ENCODE measurements at regions not wholly inside any gene's neighbourhood (a gene's known extent, or its start where the extent isn't known, plus 50 kb on each side); places are given as distances from the start of the nearest gene placed in this dataset.

GRCh38 chr14:25351269-25351668 lies 301.3 kb upstream of the STXBP6 start:
- no peak overlapping the region for H3K4me2 ChIP-seq (ENCODE audit: low read length)
- H4K20me1 ChIP-seq (ENCODE audit: insufficient read depth, low read length) = no peaks in the 10 kb centered on the region
- Mint-ChIP-seq H3K27ac (ENCODE audit: unreplicated experiment) (peak overlapping the region; percentile 91), H3K4me1 (ENCODE audit: low read depth, unreplicated experiment) (peaks cover 31% of the 10 kb centered on the region), H3K4me3 (ENCODE audit: unreplicated experiment) (no peak overlapping the region), H3K27me3 (ENCODE audit: low read depth, unreplicated experiment) (no peaks in the 10 kb centered on the region), H3K36me3 (ENCODE audit: low read depth, unreplicated experiment) (no peaks in the 10 kb centered on the region), H3K9me3 (ENCODE audit: unreplicated experiment) (peaks cover 2% of the 10 kb centered on the region)
- H3K79me2 ChIP-seq (ENCODE audit: insufficient read depth, low read length) = no peaks in the 10 kb centered on the region
- H2AFZ ChIP-seq (ENCODE audit: low read depth, low read length) = no peak overlapping the region
- H3K9ac ChIP-seq (ENCODE audit: low read length) = no peak overlapping the region
- no peaks in the 10 kb centered on the region for H3K4me1 ChIP-seq (ENCODE audit: insufficient read depth, low read length)
- H3K4me3 ChIP-seq (ENCODE audit: insufficient read depth, low read depth, low read length) = no peak overlapping the region
- no peak overlapping the region for H3K27ac ChIP-seq (ENCODE audit: low read depth, low read length)
- H3K36me3 ChIP-seq (ENCODE audit: insufficient read depth, low read length) = no peaks in the 10 kb centered on the region
- FAIRE-seq (no peak), DNase-seq (ENCODE audit: low read depth) (no peak)
- no peaks in the 10 kb centered on the region for H3K9me3 ChIP-seq (ENCODE audit: insufficient read depth, low read depth, low read length)
- TF ChIP-seq CTCF (IDR thresholded peaks at IDR 0.05; ENCODE audit: insufficient read depth, low read depth, low read length) = no peak
- TF ChIP-seq EZH2 (IDR thresholded peaks at IDR 0.05; ENCODE audit: insufficient read depth, low read length) = no peak
- no peaks in the 10 kb centered on the region for H3K27me3 ChIP-seq (ENCODE audit: insufficient read depth, low read length)

- Histone ChIP-seq H2AFZ (ENCODE audit: low read depth, low read length) (no peak overlapping the region), H3K4me1 (ENCODE audit: insufficient read depth, low read length) (no peaks in the 10 kb centered on the region), H3K9ac (ENCODE audit: low read length) (no peak overlapping the region), H3K27me3 (ENCODE audit: insufficient read depth, low read length) (no peaks in the 10 kb centered on the region), H3K36me3 (ENCODE audit: insufficient read depth, low read length) (no peaks in the 10 kb centered on the region), H3K27ac (ENCODE audit: low read depth, low read length) (no peak overlapping the region), H3K4me3 (ENCODE audit: insufficient read depth, low read depth, low read length) (no peak overlapping the region), H3K79me2 (ENCODE audit: insufficient read depth, low read length) (no peaks in the 10 kb centered on the region), H3K4me2 (ENCODE audit: low read length) (no peak overlapping the region), H3K9me3 (ENCODE audit: insufficient read depth, low read depth, low read length) (no peaks in the 10 kb centered on the region), H4K20me1 (ENCODE audit: insufficient read depth, low read length) (no peaks in the 10 kb centered on the region)
- Mint-ChIP-seq H3K9me3 (ENCODE audit: unreplicated experiment) (peaks cover 2% of the 10 kb centered on the region), H3K36me3 (ENCODE audit: low read depth, unreplicated experiment) (no peaks in the 10 kb centered on the region), H3K27me3 (ENCODE audit: low read depth, unreplicated experiment) (no peaks in the 10 kb centered on the region), H3K4me3 (ENCODE audit: unreplicated experiment) (no peak overlapping the region), H3K4me1 (ENCODE audit: low read depth, unreplicated experiment) (peaks cover 29% of the 10 kb centered on the region), H3K27ac (ENCODE audit: unreplicated experiment) (peak overlapping the region; percentile 91)
- TF ChIP-seq CTCF (IDR thresholded peaks at IDR 0.05; ENCODE audit: insufficient read depth, low read depth, low read length) (no peak), EZH2 (IDR thresholded peaks at IDR 0.05; ENCODE audit: insufficient read depth, low read length) (no peak)
- DNase-seq (ENCODE audit: low read depth) (no peak), FAIRE-seq (no peak)
These were observed 300.9 kb upstream of the STXBP6 start for GRCh38 chr14:25350802-25351201.

- FAIRE-seq = no peak
- Mint-ChIP-seq H3K9me3 (ENCODE audit: unreplicated experiment) (peaks cover 2% of the 10 kb centered on the region), H3K4me1 (ENCODE audit: low read depth, unreplicated experiment) (peaks cover 24% of the 10 kb centered on the region), H3K36me3 (ENCODE audit: low read depth, unreplicated experiment) (no peaks in the 10 kb centered on the region), H3K4me3 (ENCODE audit: unreplicated experiment) (no peak overlapping the region), H3K27me3 (ENCODE audit: low read depth, unreplicated experiment) (no peaks in the 10 kb centered on the region), H3K27ac (ENCODE audit: unreplicated experiment) (peak overlapping the region; percentile 78)
- Histone ChIP-seq H3K9ac (ENCODE audit: low read length) (no peak overlapping the region), H3K27me3 (ENCODE audit: insufficient read depth, low read length) (no peaks in the 10 kb centered on the region), H3K9me3 (ENCODE audit: insufficient read depth, low read depth, low read length) (no peaks in the 10 kb centered on the region), H3K36me3 (ENCODE audit: insufficient read depth, low read length) (no peaks in the 10 kb centered on the region), H3K4me3 (ENCODE audit: insufficient read depth, low read depth, low read length) (no peak overlapping the region), H4K20me1 (ENCODE audit: insufficient read depth, low read length) (no peaks in the 10 kb centered on the region), H3K4me2 (ENCODE audit: low read length) (no peak overlapping the region), H2AFZ (ENCODE audit: low read depth, low read length) (no peak overlapping the region), H3K79me2 (ENCODE audit: insufficient read depth, low read length) (no peaks in the 10 kb centered on the region), H3K4me1 (ENCODE audit: insufficient read depth, low read length) (no peaks in the 10 kb centered on the region), H3K27ac (ENCODE audit: low read depth, low read length) (no peak overlapping the region)
- TF ChIP-seq EZH2 (IDR thresholded peaks at IDR 0.05; ENCODE audit: insufficient read depth, low read length) = no peak
- no peak for TF ChIP-seq CTCF (IDR thresholded peaks at IDR 0.05; ENCODE audit: insufficient read depth, low read depth, low read length)
- DNase-seq (ENCODE audit: low read depth) = no peak
These were observed 300.1 kb upstream of the STXBP6 start for GRCh38 chr14:25350021-25350420.

Measured in astrocyte (in vitro differentiated cells and primary cell).